ENCODE measurements at regions not wholly inside any gene's neighbourhood (a gene's known extent, or its start where the extent isn't known, plus 50 kb on each side); places are given as distances from the start of the nearest gene placed in this dataset.

- TF ChIP-seq EZH2 (IDR thresholded peaks at IDR 0.05; ENCODE audit: low read length, unreplicated experiment): no peak
- no peak for TF ChIP-seq CTCF (conservative IDR thresholded peaks at IDR 0.05; ENCODE audit: low read depth, low read length)
- TF ChIP-seq EZH2phosphoT487 (IDR thresholded peaks at IDR 0.05; ENCODE audit: borderline replicate concordance, low read length): no peak
Observed at GRCh38 chr12:33283054-33283453, 156.6 kb downstream of the SYT10 start.

All from PC-3 (cell line).